Endodermal cell (in vitro differentiated cells): ENCODE measurements at regions not wholly inside any gene's neighbourhood (a gene's known extent, or its start where the extent isn't known, plus 50 kb on each side); places are given as distances from the start of the nearest gene placed in this dataset.
A peak's percentile ranks its signal among the peaks of the same experiment; 100 is the strongest.

Source experiments
- DNase-seq: peaks from one replicate; pipeline ENCODE4 v3.0.0-alpha.2; 2017
- H3K27ac ChIP-seq: 2 replicates; pipeline ENCODE4 v1.5.1; 2013; ENCODE audit warnings: mild to moderate bottlenecking, low read depth, low read length, moderate library complexity
- H3K27me3 ChIP-seq: 2 replicates; pipeline ENCODE4 v1.6.1; 2013; ENCODE audit warnings: mild to moderate bottlenecking, low read length, moderate library complexity; ENCODE audit not compliant: insufficient read depth, control insufficient read depth, poor library complexity, severe bottlenecking
- H3K36me3 ChIP-seq: 2 replicates; pipeline ENCODE4 v1.7.0; 2013; ENCODE audit warnings: mild to moderate bottlenecking, low read length, moderate library complexity; ENCODE audit not compliant: control insufficient read depth, insufficient read depth
- H3K4me1 ChIP-seq: one replicate; pipeline ENCODE4 v1.7.0; 2013; ENCODE audit warnings: low read length; ENCODE audit not compliant: control insufficient read depth, insufficient read depth
- H3K4me3 ChIP-seq: 2 replicates; pipeline ENCODE4 v1.5.1; 2013; ENCODE audit warnings: mild to moderate bottlenecking, low read length, moderate library complexity
- H3K9ac ChIP-seq: 2 replicates; pipeline ENCODE4 v1.6.1; 2013; ENCODE audit warnings: mild to moderate bottlenecking, low read length, moderate library complexity; ENCODE audit not compliant: poor library complexity, severe bottlenecking; ENCODE audit errors: extremely low read depth
- H3K9me3 ChIP-seq: 2 replicates; pipeline ENCODE4 v1.6.1; 2013; ENCODE audit warnings: mild to moderate bottlenecking, low read length, moderate library complexity; ENCODE audit not compliant: control insufficient read depth
- H3K27ac Mint-ChIP-seq: 2 replicates; pipeline ENCODE4 v1.8.0; 2020; ENCODE audit warnings: mixed read lengths
- H3K27me3 Mint-ChIP-seq: 2 replicates; pipeline ENCODE4 v1.8.0; 2021; ENCODE audit warnings: mild to moderate bottlenecking, mixed read lengths; ENCODE audit not compliant: insufficient read depth
- H3K36me3 Mint-ChIP-seq: 2 replicates; pipeline ENCODE4 v1.8.0; 2020; ENCODE audit warnings: low read depth, mixed read lengths
- H3K4me1 Mint-ChIP-seq: 2 replicates; pipeline ENCODE4 v1.8.0; 2020; ENCODE audit warnings: mixed read lengths
- H3K4me3 Mint-ChIP-seq: 2 replicates; pipeline ENCODE4 v1.8.0; 2020; ENCODE audit warnings: mild to moderate bottlenecking, moderate library complexity, mixed read lengths
- H3K9me3 Mint-ChIP-seq: 2 replicates; pipeline ENCODE4 v1.8.0; 2020; ENCODE audit warnings: mild to moderate bottlenecking, mixed read lengths
- CTCF ChIP-seq: fragments of 200-600 bp; sonication (generic); conservative IDR thresholded peaks from 2 replicates; pipeline ENCODE4 v1.5.0; 2021; ENCODE audit warnings: antibody characterized with exemption, mild to moderate bottlenecking
- WGBS, 2 experiments: methylation state at CpG; one replicate each; pipeline versions ENCODE4 v1.1.5 to v1.1.7; 2013; ENCODE audit warnings: missing lambda C conversion rate in 2 of 2, mixed read lengths in 1 of 2; ENCODE audit not compliant: insufficient coverage in 1 of 2, insufficient read length in 1 of 2; 5-methylcytosine and 5-hydroxymethylcytosine counted together

- H3K27ac Mint-ChIP-seq = no peak overlapping the region
- no peak overlapping the region for H3K27ac ChIP-seq
- no peaks in the 10 kb centered on the region for H3K4me1 ChIP-seq
- H3K4me3 ChIP-seq = no peak overlapping the region
- no peak overlapping the region for H3K9ac ChIP-seq
- H3K4me1 Mint-ChIP-seq = peaks cover 22% of the 10 kb centered on the region
- no peak for DNase-seq
- H3K27me3 Mint-ChIP-seq = no peaks in the 10 kb centered on the region
- no peaks in the 10 kb centered on the region for H3K27me3 ChIP-seq
- H3K36me3 ChIP-seq = no peaks in the 10 kb centered on the region
- no peaks in the 10 kb centered on the region for H3K9me3 Mint-ChIP-seq
- H3K36me3 Mint-ChIP-seq = no peaks in the 10 kb centered on the region
- no peaks in the 10 kb centered on the region for H3K9me3 ChIP-seq
- TF ChIP-seq CTCF = no peak
- H3K4me3 Mint-ChIP-seq = no peak overlapping the region
These were observed 185.0 kb upstream of the EOMES start for GRCh38 chr3:27907148-27907547.

GRCh38 chr3:27907929-27908328 is 185.8 kb upstream of the EOMES start:
- Histone ChIP-seq H3K4me3 (no peak overlapping the region), H3K9ac (no peak overlapping the region), H3K27me3 (no peaks in the 10 kb centered on the region), H3K4me1 (no peaks in the 10 kb centered on the region), H3K9me3 (no peaks in the 10 kb centered on the region), H3K27ac (no peak overlapping the region), H3K36me3 (no peaks in the 10 kb centered on the region)
- peak; percentile 59 for DNase-seq
- H3K27ac Mint-ChIP-seq = peak overlapping the region; percentile 46
- no peak overlapping the region for H3K4me3 Mint-ChIP-seq
- H3K9me3 Mint-ChIP-seq = no peaks in the 10 kb centered on the region
- no peaks in the 10 kb centered on the region for H3K27me3 Mint-ChIP-seq
- 86% methylated on average over 4 of the region's 4 CpGs; no CpG with 5 or more reads in 1 of the 2 experiments for WGBS, 2 experiments
- no peaks in the 10 kb centered on the region for H3K36me3 Mint-ChIP-seq
- no peak for TF ChIP-seq CTCF
- peaks cover 22% of the 10 kb centered on the region for H3K4me1 Mint-ChIP-seq

- 90 to 96% methylated on average over 2 to 4 of the region's 4 CpGs for WGBS, 2 experiments
- H3K9ac ChIP-seq = no peak overlapping the region
- H3K27me3 ChIP-seq = no peaks in the 10 kb centered on the region
- H3K36me3 ChIP-seq = no peaks in the 10 kb centered on the region
- peaks cover 22% of the 10 kb centered on the region for H3K4me1 Mint-ChIP-seq
- H3K4me3 Mint-ChIP-seq = no peak overlapping the region
- no peaks in the 10 kb centered on the region for H3K4me1 ChIP-seq
- no peak overlapping the region for H3K27ac ChIP-seq
- H3K27me3 Mint-ChIP-seq = no peaks in the 10 kb centered on the region
- TF ChIP-seq CTCF = no peak
- no peak overlapping the region for H3K4me3 ChIP-seq
- no peaks in the 10 kb centered on the region for H3K9me3 Mint-ChIP-seq
- H3K9me3 ChIP-seq = no peaks in the 10 kb centered on the region
- no peaks in the 10 kb centered on the region for H3K36me3 Mint-ChIP-seq
- no peak overlapping the region for H3K27ac Mint-ChIP-seq
- no peak for DNase-seq
These were observed 188.3 kb upstream of the EOMES start for GRCh38 chr3:27910456-27910855.
